Lower leg skin (tissue), 3 donors: ENCODE measurements at regions not wholly inside any gene's neighbourhood (a gene's known extent, or its start where the extent isn't known, plus 50 kb on each side); places are given as distances from the start of the nearest gene placed in this dataset.

Source experiments
- CTCF ChIP-seq, 3 donors: fragments of 450-650 bp; IDR thresholded peaks; one replicate each; pipeline ENCODE4 v1.5.1; 2016; ENCODE audit warnings: antibody characterized with exemption in 3 of 3, mild to moderate bottlenecking in 3 of 3, moderate library complexity in 2 of 3
- POLR2A ChIP-seq, 2 donors: fragments of 450-650 bp; IDR thresholded peaks; one replicate each; pipeline ENCODE4 v1.6.1; 2016 to 2017; ENCODE audit warnings: antibody characterized with exemption in 2 of 2, mild to moderate bottlenecking in 1 of 2, moderate library complexity in 1 of 2

GRCh38 chr2:8255448-8255800 lies 426.4 kb upstream of the ID2 start:
- TF ChIP-seq CTCF (IDR thresholded peaks at IDR 0.05) (no peak), POLR2A (IDR thresholded peaks at IDR 0.05) (no peak)
